ENCODE measurements at regions not wholly inside any gene's neighbourhood (a gene's known extent, or its start where the extent isn't known, plus 50 kb on each side); places are given as distances from the start of the nearest gene placed in this dataset.

- DNase-seq: no peak
Observed at GRCh38 chr2:16008331-16008850, 68.0 kb downstream of the MYCN start.

DNA sequence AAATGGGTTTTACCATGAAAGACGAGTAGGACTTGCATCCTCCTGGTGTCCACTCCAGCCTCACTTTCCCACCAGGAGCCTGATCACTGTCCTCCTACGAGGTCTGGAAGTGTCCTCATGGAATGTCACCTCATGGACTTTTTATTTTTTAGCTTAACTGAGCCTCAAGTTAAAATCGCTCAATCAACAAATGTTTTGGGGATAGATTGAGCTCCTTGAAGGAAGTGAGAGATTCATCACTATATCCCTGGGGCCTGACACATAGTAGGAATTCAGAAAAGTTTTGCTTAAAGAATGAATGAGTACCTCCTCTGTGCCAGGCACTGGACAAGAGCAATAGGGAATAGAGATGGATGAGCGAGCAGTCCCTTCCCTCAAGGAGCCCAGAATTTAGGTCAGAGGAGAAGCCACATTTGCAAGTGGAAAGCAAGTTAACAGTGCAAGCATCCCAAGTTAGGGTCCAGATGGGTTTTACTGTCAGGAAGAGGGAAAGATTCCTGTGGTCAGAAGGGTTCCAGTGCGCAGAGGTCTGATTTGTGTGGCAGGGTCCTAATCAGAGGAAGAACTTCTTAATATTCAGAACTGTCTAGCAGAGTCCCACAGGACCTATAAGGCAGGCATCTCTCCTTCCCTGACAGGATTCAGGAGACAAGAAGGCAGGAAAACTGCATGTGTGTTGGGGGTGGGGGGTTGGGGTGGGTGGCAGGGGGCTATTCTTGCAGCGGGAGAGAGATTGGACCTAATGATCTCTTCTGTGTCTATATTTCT is 67.0 kb downstream of the MYCN start:
- DNase-seq: no peak

- DNase-seq: no peak
Observed at GRCh38 chr2:16006537-16007166, 66.3 kb downstream of the MYCN start.

DNA sequence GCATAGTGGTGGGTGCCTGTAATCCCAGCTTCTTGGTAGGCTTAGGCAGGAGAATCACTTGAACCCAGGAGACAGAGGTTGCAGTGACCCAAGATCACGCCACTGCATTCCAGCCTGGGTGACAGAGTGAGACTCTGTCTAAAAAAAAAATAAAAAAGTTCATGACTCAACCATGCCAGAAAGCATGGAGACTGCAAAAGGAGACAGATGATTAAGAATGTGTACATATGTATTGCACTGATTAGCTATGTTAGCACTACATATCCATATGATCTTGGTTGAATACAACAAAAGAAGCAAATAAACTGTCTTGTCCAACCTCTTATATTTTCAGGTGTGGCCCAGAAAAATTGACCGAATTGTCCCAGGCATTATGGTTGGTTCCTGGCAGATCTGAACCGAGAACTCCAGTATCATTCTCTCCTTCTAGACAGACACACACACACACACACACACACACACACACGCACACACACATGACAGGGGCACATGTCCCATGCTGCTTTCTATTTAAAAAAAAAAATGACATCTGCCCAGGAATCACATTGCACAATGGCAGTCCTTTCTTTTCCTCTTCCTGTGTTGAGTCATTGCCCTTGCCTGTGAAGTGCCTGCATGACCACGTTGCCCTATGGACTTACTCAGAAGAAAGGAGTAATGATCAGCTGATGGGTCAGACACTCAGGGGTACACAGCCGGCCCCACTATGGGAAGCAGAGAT is 65.6 kb downstream of the MYCN start:
- no peak for DNase-seq

DNA sequence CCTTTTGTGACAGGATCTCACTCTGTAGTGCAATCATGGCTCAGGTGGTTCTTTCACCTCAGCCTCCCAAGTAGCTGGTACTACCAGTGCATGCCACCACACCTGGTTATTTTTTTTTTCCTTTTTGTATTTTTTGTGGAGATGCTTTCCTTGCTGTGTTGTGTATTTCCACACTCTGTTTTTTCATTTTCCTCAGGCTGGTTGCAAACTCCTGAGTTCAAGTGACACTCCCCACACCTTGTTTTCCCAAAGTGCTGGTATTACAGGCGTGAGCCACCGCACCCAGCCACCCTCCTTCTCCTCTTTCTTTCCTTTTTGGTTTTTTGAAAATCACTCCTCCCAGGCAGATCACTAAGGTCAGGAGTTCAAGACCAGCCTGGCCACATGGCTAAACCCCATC is 65.0 kb downstream of the MYCN start:
- DNase-seq: no peak

DNA sequence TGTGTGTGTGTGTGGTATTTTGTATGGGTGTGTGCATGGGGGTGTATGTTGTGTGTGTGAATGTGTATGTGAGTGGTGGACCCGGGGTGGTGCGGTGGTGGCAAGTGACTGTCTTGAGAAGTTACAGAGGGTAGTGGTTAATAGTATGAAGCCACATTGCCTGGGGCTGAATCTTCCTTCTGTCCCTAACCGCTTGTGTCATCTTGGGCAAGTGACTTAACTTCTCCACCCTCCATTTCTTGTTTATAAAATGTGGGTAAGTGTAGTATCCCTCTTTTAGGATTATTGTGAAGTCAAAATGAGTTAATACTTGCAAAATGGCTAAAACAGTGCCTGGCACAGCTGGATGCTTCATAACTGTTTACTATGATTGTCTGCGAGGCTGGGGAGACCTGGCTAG is 63.5 kb downstream of the MYCN start:
- no peak for DNase-seq

- DNase-seq: no peak
Observed at GRCh38 chr2:16003152-16003551, 62.8 kb downstream of the MYCN start.

GRCh38 chr2:16002575-16002974 is 62.2 kb downstream of the MYCN start:
- DNase-seq: no peak

DNA sequence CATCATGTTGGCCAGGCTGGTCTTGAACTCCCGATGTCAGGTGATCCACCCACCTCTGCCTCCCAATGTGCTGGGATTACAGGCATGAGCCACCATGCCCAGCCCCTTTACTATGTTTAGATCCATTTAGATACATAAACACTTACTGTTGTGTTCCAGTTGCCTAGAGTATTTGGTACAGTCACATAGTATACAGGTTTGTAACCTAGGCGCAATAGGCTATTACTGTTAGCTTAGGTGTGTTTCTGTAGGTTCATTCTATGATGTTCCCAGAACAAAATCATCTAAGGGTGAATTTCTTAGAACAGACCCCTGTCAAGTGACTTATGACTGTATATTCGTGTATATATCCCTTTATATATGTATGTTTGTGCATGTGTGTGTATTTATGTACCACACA is 61.8 kb downstream of the MYCN start:
- DNase-seq: no peak

DNA sequence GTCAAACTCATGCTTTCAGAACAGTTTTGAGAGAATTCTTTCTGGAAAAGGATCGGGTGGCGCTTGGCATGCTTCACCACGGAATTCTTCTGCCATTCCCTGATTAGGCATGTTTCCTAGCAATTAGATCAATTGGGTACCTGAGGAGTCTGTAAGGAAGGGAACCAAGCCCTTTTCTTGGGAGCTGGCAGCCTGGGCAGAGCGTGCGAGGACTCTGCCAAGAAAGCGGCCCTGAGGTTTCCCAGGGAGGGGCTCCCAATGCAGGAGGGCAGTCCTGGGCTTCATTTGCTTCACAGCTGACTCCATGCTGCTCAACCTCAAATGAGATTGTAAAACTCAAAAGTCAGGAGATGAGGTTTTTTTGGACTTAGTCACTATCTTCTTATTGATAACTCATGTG is 60.3 kb downstream of the MYCN start:
- DNase-seq: no peak

DNA sequence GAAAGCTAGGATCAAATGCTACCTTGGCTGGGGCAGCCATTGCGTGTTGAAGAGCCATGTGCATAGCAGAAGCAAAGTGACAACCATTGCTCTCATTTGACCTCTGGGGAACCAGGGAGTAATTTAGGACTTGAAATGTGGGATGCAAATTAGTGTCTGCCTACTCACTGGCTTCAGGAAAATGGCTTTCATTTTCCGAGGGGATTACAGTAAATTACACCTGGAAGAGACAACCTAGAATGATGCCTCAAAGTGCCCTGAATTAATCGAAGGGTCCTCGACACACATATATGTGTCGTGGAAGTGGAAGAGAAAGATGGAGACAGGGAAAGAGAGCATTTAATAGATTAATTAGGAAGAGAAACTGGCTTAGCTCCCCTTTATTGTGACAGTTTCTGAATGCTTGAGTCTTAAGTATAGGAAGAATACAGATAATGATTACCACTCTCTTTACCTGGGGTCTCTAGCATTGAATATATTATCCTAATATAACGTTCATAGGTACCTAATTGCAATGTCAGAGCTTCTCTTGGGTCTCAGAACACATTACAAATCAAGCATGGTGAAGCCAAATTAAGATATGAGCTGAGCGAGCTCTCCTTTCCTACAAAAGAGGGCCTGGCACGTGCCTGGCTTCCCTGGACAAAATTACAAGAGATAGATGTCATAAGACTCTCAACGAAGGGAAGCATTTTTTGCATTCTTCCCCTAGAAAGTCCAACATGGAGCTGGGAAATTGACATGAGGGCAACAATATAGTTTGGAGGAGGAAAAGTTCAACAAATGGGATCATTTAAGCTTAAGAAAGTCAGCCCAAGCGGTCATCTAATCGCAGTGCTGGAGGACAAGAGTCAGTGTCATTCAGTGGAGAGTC is 59.5 kb downstream of the MYCN start:
- no peak for DNase-seq

DNA sequence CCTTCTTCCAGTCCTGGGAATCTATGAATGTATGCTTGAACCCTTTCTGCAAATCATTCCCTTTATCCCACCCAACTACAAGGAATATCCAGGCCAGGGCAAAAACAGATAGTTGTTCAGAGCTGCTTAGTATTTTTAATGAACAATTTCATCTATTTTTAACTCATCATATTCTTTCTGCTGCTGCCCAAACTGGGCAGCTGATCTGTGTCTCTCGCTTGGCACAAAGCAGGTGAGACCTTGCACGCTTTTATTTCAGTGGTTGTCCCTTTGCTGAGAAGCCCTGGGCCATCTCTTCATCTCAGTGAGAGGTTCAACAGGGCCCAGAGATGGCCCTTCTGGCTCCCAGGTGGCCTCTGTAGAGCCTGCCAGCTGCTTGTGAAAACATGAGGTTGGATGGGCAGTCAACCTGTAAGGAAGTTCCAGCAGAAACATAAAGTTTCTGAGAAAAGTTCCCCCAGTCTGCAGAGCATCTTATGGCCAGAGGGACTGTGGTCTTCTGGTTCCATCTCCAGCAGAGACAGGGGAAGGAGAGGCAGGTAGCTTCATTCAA is 57.5 kb downstream of the MYCN start:
- no peak for DNase-seq

GRCh38 chr2:15996536-15997423 is 56.4 kb downstream of the MYCN start:
- no peak for DNase-seq
